ENCODE measurements at regions not wholly inside any gene's neighbourhood (a gene's known extent, or its start where the extent isn't known, plus 50 kb on each side); places are given as distances from the start of the nearest gene placed in this dataset.

DNA sequence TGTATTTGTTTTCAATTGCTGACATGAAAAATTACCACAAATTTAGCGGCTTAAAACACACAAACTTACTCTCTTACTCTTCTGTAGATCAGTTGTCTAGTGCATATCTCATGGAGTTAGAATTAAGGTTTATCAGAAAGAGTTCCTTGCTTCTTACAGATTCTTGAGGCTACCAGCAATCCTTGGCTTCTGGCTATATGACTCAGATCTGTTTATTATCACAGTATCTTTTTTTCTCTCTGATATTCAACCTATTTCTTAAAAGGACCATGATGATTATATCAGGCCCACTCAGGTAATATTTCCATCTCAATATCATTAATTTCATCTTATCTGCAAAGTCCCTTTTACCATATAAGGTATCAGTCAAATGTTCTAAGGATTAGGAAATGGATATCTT is 263.5 kb upstream of the BCHE start:
- TF ChIP-seq, protein P1, sequence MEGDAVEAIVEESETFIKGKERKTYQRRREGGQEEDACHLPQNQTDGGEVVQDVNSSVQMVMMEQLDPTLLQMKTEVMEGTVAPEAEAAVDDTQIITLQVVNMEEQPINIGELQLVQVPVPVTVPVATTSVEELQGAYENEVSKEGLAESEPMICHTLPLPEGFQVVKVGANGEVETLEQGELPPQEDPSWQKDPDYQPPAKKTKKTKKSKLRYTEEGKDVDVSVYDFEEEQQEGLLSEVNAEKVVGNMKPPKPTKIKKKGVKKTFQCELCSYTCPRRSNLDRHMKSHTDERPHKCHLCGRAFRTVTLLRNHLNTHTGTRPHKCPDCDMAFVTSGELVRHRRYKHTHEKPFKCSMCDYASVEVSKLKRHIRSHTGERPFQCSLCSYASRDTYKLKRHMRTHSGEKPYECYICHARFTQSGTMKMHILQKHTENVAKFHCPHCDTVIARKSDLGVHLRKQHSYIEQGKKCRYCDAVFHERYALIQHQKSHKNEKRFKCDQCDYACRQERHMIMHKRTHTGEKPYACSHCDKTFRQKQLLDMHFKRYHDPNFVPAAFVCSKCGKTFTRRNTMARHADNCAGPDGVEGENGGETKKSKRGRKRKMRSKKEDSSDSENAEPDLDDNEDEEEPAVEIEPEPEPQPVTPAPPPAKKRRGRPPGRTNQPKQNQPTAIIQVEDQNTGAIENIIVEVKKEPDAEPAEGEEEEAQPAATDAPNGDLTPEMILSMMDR (IDR thresholded peaks at IDR 0.05; ENCODE audit: control insufficient read depth, extremely low read depth, insufficient read depth): no peak
- DNase-seq (ENCODE audit: low read depth): no peak
- no peak overlapping the region for H3K4me3 ChIP-seq (ENCODE audit: low read depth, low read length)

DNA sequence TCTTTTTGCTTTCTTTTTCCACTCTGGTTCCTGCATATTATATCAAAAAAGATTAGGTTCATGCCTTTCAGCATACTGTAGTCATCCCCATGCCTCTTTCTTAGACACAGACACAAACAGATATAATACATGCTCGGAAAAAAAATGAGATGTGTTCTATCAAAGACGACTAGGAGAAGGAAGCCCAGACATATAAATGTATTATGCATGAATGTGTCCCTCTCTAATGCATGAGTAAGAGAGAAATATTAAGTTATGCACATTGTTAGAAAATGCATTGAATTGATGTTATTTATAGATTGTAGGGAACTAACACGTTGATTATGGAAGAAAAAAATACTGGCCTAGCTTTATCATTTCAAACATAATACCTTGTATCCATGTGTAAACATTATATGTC is 252.4 kb upstream of the BCHE start:
- TF ChIP-seq, protein P1 (IDR thresholded peaks at IDR 0.05; ENCODE audit: control insufficient read depth, extremely low read depth, insufficient read depth): no peak
- DNase-seq (ENCODE audit: low read depth): no peak

DNA sequence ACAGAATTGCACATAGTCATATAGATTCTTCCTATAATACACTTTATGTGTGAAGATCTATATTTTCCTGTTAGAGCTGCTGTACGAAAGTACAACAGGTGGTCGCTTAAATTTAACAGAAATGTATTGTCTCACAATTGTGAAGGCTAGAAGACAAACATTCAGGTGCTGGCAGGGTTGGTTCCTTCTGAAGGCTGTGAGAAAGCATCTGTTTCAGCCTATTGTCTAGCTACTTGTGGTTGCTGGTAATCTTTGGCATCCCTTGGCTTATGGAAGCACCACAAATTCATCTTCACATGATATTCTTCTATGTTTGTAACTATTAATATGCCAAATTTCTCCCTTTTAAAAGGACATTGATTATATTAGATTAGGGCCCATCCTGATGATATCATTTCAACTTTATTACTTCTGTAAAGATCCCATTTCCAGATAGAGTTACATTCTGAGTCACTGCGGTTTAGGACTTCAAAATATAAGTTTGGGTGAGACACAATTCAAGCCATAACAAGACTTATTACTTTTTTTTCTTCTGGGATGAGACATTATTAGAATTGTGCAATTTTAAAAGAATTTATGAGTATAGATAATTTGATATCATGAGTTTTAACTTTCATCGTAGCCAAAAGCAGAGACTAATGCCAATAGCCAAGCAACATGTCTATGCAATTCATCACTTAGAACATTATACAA is 248.1 kb upstream of the BCHE start:
- H3K4me3 ChIP-seq (ENCODE audit: low read depth, low read length): no peak overlapping the region
- TF ChIP-seq, protein P1 (IDR thresholded peaks at IDR 0.05; ENCODE audit: control insufficient read depth, extremely low read depth, insufficient read depth): no peak
- DNase-seq (ENCODE audit: low read depth): peak; percentile 26

More for the DNA sequence above, 252.4 kb upstream of the BCHE start:
- no peak overlapping the region for H3K4me3 ChIP-seq (ENCODE audit: low read depth, low read length)

DNA sequence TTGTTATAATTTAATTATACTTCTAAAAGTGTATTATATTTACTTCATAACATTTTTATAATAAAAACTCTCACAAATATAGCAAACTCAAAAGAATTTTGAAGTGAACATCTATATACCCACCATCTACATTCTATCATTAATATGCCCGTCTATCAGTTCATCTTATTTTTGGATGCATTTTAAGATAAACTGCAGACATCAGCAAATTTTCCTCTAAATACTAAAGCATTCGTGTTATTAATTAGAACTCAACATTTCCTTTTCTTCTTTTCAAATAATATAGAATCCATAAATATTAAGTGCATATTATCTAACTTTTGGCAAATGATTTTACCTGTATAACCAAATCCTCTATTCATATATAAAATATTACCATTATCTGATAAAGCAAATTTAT is 242.9 kb upstream of the BCHE start:
- no peak overlapping the region for H3K4me3 ChIP-seq (ENCODE audit: low read depth, low read length)
- TF ChIP-seq, protein P1 (IDR thresholded peaks at IDR 0.05; ENCODE audit: control insufficient read depth, extremely low read depth, insufficient read depth): no peak
- DNase-seq (ENCODE audit: low read depth): no peak

DNA sequence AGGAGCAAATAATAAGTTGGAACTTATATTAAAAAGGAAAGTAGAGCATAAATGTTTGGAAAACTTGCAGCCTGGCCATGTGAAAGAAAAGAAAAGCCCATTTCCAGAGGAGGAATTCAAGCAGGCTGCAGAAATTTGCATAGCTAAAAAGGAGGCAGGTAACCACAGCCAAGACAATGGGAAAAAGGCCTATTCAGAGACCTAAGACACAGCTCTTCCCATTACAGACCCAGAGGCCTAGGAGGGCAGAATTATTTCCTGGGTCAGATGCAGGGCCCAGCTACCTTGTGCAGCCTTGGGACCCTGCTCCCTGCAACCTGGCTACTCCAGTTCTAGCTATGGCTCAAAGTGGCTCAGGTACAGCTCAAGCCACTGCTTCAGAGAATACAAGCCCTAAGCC is 234.6 kb upstream of the BCHE start:
- no peak overlapping the region for H3K4me3 ChIP-seq (ENCODE audit: low read depth, low read length)
- no peak for DNase-seq (ENCODE audit: low read depth)
- TF ChIP-seq, protein P1 (IDR thresholded peaks at IDR 0.05; ENCODE audit: control insufficient read depth, extremely low read depth, insufficient read depth): no peak

DNA sequence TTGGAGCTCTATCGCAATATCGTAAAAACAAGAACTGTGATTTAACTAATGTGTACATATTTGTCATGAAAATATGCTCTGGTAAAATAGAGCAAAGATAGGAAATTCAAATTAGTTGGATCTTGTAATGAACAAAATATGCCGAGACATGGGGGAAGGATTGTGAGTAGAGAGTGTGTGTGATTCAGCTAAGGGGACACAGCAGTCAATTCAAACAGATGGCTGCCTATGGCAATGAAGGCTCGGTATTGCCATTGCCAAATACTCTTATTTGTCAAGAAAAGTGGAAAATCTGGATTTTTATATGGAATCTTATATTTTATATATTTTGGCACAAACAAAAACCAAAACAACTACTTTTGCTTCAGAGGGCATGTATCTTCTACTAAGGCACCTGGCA is 227.3 kb upstream of the BCHE start:
- H3K4me3 ChIP-seq (ENCODE audit: low read depth, low read length): no peak overlapping the region
- DNase-seq (ENCODE audit: low read depth): no peak
- TF ChIP-seq, protein P1 (IDR thresholded peaks at IDR 0.05; ENCODE audit: control insufficient read depth, extremely low read depth, insufficient read depth): no peak
